ENCODE measurements at regions not wholly inside any gene's neighbourhood (a gene's known extent, or its start where the extent isn't known, plus 50 kb on each side); places are given as distances from the start of the nearest gene placed in this dataset.

DNA sequence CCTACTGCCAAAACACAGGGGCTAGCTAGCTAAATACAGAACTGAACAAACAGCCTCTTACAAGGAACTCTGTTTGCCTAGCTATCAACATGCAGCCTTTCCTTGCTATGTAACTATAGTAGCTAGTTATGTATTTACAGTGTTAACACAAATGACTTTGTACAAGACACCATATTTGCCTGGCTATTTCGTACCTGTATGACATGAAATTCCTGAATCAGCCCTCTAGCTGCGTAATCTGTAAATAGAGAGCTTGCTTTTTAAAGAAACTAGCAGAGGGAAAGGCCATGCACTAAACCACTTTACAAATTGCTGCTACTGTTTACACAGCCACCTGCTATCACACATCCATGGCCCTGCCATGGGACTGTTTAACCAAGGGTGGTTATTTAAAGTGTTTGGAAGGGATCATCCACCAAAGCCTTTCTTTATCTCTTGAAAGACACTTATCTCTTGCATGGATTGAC, 248.7 kb downstream of the TFCP2L1 start:
- DNase-seq, result no peak

DNA sequence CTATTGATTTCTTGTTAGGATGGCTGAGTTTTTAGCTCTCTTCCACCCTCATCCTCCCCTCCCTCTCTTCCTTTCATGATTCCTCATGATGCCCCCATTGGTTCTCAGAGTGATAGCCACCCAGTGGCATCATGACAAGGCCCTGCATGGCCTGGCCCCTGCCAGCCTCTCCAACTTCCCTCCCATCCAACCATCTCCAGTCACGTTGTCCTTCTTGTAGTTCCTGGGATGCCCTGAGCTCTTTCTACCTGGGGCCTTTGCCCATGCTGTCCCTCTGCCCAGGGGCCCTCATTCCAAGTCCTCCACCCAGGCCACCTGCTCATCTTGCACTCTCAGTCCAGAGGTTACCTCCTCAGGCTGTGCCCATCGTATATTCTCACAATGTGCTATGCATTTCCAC, 247.5 kb downstream of the TFCP2L1 start:
- DNase-seq, result no peak

DNA sequence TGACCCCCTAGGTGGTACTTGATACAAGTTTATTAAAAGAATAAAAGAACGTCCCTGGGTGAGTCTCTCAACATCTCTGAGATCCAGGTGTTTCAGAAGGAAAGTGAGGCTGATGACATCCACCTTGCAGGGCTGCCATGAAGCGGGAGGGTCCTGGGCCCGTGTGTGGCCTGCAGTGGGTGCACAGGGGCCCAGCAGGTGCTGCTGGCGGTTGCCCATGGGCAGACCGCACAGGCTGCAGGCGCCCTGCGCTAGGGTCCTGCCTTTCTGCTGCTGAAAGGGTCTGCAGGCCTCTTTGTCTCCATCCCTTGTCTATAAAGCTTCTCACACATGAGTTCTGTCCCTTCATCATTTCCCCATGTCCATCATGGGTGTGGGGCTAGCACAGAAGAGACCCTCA, 247.0 kb downstream of the TFCP2L1 start:
- no peak for DNase-seq

DNA sequence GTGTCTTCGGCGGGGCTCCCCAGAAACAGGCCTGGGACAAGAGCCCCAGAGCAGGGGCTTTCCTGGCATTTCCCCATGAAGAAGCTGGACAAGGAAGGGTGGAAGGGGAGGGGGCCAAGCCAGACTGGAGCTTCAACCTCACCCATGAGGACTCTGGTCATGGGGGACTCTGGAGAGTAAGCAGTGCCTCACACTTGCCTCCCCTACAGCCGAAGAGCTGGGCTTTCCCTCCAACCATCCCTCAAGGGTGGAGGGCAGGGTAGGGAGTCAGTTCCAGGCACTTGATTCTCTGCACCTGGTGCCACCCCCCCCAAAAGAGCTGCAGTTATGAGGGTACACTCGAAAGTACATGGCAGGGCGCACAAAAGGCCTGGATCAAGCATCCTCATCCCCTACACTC, 246.6 kb downstream of the TFCP2L1 start:
- no peak for DNase-seq

DNA sequence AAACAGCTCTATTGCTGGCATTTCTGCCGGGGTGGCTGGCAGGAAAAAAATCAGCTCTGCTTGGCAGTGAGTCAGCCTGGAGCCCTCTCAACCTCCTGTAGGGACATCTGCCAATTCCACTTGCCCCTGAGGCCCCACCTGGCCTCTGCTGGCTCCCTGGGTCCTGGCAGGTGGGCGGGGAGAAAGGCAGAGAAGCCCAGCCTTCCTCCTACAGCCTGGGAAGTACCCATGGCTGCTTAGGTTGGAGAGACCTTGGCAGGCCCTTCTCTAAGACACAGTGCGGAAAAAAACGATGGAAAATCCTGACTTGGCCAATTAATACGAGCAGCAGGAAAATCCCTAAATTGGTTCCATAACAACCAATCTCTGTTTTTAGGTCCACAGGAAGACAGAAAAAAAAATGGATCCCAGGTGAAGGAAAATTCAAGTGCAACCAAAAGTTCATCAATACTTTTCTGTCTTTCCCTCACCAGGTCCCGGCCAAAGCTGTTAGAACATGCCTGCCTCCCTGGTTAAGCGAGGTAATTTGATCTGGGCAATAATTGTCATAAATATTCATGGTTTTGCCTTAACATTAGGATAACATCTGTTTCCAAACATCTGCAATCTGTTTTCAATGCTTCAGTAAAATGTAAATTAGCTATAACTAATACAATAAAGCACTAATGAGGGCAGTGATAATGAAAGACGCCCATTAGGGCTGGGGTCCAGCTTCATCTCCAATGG, 245.9 kb downstream of the TFCP2L1 start:
- no peak for DNase-seq

DNA sequence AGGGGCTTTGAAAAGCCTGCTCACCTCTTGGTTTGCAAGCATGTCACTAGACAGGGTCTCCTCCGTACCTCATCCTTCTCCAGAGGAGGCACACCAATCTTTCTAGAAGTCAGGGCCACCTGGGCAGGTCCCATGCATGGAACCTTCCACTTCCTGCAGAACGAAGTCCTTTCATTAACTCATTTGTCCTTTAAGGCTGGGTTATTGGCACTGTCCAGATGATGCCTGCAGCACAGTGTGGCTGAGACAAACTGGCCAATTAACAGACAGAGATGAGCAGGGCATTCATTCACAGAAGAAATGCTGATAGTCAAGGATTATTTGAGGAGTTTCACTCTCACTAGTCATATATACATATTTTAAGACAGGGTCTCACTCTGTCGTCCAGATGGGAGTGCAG, 245.3 kb downstream of the TFCP2L1 start:
- DNase-seq, result no peak

DNA sequence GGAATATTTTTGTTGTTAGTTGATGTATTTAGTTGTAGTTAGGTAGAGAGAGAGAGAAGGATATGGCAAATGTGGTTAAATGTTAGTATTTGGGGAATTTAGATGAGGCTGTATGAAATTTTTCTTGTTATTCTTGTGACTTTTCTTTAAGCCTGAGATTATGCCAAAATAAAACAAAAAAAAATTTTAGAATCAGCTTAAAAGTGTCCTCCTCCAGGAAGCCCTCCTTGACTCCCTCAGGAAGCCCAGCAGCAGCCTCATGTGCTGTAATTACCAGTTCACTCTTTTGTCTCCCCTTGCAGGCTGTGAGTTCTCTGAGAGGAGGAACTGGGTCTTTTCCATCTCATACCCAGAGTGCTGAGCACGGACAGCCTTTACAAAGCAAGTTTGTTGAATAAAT, 243.5 kb downstream of the TFCP2L1 start:
- DNase-seq, result no peak

DNA sequence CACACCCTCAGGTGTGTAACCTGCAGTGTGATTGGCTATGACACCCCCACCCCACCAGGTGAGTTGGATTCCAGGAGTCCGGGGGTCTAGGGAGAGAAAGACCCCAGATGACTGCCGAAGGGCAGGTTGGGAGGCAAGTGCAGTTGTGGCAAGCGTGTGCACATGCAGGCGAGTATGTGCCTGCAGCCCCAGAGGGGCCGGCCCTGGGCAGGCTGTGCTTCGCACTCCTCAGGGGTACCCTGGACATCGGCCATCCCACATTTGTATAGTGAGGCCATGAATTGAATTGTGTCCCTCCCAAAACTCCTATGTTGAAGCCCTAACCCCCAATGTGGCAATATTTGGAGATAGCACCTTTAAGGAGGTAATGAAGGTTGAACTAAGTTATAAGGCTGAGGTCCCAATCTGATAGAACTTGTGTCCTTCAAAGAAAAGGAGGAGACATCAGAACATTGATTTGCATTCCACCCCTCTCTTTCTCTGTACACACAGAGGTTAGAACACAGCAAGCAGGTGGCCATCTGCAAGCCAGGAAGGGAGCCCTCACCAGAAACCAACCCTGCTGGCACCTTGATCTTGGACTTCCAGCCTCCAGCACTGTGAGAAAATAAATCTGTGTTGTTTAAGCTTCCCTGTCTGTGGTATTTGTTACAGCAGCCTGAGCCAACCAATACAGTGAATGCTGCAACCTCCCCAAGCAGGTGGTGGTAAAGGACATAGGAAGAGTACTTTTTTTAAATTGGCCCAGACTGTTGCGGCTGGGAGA, 241.8 kb downstream of the TFCP2L1 start:
- no peak for DNase-seq

DNA sequence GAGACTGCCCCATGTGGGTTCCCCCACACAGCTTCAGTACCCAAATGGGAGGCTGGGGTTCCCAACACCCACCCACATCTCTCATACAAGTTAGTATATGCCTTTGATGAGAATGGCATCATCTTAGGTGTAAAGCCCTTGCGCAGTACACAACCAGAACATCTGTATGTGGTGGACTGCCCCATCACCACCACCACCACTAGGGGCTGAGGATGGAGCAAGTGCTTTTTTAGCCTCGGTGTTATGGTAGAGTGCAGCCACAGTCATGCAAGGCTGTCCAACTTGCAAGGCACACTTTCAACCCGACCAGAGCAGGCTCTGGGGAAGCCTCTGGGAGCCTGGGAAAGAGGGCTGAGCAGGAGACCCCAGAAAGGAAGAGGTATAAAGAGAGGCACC, 241.2 kb downstream of the TFCP2L1 start:
- DNase-seq, result no peak

DNA sequence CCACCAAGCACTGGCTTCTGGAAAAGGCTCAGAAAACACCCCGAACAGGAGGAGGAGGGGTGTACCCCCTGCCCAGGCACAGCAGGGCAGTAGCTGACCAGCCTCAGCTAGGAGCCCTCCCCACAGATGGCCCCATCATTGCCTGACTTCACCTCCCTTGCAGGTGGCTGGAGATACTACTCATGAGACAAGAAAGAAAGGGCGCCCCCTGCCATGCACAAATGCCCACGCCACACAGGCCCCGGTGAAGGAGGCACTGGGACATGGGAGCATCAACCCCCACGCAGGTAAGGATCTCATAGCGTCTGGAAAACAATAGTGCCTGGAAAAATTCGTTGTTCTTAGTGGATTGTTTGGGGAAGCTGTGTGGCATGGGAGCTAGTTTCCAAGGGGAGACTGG, 240.6 kb downstream of the TFCP2L1 start:
- DNase-seq, result no peak

DNA sequence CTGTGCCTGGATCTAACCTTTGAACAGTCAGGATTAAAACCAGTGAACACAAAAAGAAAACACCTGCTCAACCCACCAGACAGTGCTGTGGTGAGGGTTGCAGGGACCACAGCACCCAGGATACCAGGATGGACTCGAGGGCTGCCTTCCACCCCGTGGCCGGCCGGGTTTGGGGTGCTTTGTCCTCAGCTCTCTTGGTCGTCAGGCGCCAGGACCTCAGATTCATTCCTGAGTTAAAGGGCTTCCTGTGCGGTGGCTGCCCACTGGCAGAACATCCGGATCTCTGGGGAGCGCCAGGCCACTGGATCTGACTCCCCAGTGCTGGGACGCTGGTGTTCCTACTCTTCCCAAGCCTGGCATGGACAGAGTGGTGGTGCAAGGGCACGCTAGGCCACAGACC, 239.8 kb downstream of the TFCP2L1 start:
- DNase-seq, result no peak

DNA sequence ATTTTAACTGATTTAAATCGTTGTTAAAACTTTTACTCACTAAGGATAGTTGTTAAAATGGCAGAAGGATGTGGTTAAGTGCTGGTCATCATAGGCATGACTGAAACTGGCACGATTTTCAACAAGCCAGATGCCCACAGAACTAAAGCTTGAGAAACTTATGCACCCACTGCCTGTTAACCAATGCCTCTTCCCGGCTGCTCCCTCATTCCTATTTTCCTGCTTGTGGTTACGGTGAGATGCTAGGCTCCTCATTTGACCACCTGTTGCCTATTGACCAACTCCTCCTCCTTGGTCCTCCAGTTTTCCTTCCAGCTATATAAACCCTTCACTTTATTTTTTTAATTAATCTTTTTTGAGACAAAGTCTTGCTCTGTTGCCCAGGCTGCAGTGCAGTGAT, 238.7 kb downstream of the TFCP2L1 start:
- no peak for DNase-seq

DNA sequence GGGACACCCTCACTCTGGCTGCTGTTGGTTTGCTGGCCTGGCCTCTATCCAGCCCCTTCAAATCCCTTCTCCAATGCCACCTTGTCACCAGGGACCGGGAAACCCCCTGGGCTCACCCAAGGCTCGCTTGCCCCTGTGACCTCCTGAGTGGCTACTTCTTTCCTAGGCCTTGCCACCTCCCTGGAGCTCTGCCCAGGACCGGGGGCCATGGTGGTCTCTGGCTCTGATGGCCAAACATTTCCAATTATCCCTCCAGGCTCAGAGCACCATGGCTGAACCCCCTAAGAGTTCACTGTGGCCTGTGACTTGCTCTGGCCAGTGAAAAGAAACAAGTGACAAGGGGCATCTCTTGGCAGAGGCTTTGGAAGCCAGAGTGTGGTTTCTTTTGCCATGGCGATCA, 237.6 kb downstream of the TFCP2L1 start:
- DNase-seq, result no peak

DNA sequence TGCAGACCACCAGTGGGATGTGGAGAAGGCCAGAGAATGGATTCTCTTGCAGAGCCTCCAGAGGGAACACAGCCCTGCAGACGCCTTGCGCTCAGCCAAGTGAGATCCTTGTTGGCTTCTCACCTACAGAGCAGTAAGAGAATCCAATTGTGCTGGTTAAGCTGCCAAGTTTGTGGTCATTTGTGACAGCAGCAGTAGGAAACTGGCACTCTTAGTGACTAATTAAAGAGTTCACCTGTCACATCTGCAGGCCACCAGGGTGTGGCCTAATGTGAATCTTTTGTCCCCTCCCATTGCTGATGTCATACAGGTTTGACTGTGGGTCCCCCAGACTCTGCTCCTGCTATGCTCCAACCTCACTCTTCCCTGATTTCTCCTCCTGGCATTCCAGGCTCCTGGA, 235.9 kb downstream of the TFCP2L1 start:
- DNase-seq, result no peak

DNA sequence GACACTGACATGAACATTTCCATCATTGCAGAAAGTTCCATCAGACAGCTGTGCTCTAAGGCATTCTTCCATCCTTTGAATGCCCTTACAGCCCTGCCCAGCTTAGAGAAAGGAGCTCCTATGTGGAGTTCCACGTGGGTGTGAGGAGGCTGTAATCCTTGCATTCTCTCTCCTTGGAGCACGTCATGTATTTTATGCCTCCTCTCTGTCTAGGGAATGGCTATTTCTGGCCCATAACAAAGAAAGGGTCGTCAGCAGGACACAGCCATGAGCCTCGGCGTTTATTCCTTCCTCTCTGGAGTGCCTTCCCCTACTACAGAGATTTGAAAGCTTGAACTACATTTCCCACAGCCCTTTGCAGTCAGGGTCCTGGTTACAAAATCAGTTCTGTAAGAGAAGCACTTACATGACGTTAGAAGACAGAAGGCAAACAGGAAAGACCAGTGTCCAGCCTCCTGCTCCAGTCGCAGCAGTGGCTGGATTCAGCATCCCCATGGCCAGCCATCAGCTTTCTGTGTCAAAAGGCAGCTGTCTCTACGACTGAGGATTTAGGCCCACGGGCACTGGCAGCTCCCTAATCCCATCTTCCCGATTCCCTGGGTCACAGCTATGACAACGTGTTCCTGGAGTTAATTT, 234.9 kb downstream of the TFCP2L1 start:
- no peak for DNase-seq

DNA sequence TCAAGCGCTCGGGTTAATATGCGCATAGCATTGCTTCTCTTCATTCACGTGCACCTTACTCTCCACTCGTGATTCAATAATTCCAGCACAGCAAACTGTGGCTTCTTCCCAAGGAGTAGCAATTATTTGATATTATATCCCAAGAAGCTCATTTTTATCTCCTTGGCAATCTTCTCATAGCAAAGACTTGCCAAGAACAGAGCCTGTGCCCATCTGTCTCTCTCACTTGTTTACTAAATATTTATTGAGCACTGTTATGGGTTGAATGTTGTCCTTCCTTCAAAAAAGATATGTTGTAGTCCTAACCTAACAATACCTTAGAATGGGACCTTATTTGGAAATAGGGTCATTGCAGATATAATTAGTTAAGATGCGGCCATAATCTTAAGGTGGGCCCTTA, 233.7 kb downstream of the TFCP2L1 start:
- DNase-seq, result no peak

DNA sequence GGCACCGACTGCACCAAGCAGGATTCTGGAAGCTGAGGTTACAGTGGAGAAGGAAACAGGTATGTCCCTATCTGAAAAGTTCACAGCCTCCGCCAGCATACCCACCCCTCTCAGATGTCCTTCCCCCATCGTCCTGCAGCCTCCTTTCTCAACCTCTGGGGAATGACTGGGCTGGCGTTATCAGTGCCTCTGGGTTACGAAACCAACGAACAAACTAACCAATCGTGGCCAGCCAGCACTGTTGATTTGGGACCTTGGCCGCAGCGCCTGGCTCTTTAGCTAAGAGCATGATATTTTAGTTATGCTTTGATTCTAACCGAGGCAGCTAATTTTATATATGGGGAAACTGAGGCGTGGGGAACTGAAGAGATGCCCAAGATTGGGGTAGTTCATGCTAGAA, 233.0 kb downstream of the TFCP2L1 start:
- no peak for DNase-seq

DNA sequence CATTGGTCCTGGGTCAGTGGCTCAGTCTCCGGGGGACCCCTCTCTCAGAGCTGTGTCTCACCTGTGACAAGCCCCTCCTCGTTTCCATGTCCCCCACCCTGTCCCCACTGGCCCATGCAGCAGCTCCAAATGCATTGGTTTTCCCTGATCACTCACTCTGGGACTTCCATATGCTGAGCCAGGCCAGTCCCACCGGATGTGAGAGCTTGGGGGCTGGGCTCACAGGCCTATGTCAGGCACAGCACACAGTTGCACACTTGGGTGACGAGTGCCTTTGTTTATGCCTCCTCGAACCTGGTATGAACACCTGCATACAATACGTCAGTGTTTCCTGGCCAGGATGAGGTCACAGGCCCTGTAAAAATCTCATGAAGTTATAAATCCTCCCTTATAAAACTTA, 232.5 kb downstream of the TFCP2L1 start:
- no peak for DNase-seq

DNA sequence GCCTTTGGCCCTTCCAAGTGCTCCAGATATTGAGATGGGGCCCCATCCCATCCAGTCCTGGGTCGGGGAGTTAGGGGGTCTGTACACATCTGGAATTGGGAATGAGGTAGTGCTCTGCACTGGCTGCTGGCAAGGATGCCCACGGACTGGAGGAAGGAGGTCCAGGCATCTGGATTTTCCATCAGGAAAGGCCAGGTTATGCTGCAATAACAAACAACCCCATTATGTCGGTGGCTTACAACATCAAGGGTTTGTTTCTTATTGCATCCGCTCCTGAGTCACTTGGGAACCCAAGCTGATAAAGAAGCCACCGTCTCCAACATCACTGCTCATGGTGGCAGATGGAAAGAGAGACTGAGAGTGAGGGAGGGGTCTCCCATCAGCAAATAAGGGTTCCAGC, 229.9 kb downstream of the TFCP2L1 start:
- no peak for DNase-seq

DNA sequence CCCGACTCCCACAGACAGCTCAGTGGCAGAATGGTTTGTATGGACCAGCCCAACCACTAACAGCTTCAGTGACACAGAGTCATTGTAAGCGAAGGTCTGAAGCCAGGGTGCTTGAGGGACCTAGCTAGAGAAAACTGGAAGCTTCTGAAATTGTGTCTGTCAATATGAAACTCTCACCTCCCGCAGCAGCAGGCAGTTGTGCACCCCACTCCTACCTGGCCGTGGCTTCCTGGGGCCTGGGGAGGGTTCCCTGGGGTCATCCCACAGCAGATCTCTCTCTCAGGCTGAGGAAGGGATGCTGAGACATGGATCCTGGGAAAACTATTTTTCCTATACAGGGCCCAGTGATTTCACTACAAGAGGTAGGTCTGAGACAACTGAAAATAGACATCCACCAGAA, 229.5 kb downstream of the TFCP2L1 start:
- no peak for DNase-seq

DNA sequence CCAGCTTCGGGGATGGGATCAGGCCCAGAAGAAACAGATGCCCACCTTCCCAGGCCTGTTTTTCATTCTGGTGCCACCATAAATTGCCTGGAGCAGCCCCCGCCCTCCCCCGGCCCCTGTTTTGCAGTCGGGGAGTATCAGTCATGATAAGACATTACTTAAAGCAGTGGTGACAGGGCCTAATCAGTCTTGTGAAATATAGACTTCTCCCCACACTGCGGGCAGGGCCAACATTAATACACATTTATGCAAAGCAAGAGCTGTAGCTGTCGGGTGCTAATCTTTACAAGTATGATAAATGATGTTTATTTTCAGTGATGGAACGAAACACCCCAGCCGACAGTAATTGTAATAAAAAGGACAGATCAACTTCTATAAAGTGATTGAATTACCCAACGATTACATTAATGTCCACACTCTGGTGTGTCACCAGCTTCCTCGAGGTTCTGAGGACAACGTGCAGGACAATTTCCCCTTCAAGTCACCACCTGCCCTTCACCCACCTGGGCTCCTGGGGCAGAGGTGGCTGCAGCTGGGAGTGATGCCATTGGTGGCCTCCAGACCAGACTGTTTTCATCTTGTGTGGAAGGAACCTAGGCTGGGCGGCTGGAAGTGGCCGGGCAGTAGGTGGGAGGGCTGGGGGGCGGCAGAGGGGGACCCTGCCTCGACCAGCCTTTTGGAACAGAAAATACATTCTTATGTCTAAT, 226.0 kb downstream of the TFCP2L1 start:
- no peak for DNase-seq

DNA sequence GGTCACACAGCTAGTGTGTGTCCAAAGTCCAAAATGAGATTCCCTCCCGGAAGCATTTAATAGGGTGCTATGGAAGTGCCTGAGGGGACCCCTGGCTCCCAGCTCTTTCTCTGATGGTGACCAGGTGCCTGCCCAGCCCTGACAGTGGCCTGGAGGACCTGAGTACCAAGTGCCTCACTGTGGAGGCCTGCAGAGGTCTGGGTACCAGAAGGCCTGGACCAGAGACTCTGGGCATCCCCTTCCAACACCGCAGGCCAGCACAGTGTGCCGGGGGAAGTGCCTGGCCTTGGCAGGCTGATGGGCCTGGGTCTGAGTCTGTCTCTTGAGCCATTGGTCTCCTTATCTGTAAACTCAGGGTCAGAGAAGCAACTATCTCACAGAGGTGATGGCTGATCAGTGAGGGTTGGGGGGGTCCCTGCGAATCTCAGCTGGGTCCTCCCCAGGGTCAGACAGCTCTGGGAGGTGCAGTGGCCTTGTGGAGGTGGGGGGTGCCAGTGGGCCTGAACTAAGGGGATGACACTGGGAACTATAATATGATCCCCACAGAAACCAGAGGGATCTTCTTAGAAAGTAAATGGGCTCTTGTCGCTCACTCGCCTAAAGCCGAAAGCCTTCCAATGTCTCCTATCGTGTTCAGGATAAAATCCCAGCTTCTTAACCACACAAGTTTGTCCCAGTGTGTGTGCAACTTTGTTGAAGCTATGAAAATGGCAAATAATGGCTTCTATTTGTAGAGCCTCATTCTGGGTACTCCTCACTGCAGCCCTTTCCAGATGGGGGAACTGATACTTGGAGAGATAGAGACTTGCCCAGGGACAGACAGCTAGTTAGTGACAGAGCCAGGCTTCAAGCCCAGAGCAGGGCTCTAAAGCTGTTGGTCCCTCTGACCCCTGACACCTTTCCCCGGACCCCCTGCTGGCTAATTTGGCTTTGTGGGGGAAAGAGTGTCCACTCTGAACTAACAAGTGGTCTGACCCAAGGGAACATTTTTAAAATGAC, 225.1 kb downstream of the TFCP2L1 start:
- DNase-seq, result no peak
